HFF-Myc (cell line): ENCODE measurements at regions not wholly inside any gene's neighbourhood (a gene's known extent, or its start where the extent isn't known, plus 50 kb on each side); places are given as distances from the start of the nearest gene placed in this dataset.

ENCODE experiments used
- DNase-seq: peaks from one replicate; pipeline ENCODE4 v3.0.0-alpha.2; 2011; ENCODE audit warnings: low read depth; ENCODE audit errors: extremely low read depth
- H3K4me3 ChIP-seq: replicated peaks from 2 replicates; pipeline ENCODE4 v1.5.1; 2011; ENCODE audit warnings: low read depth, mild to moderate bottlenecking, control low read depth, low read length
- CTCF ChIP-seq: IDR thresholded peaks from 2 replicates; pipeline ENCODE4 v1.5.1; 2012; ENCODE audit warnings: mild to moderate bottlenecking, low read depth, low read length, control low read depth; ENCODE audit errors: missing control alignments

GRCh38 chr4:165600959-165601683, 222.3 kb downstream of the CPE start:
- TF ChIP-seq CTCF = no peak
- no peak for DNase-seq
- H3K4me3 ChIP-seq = no peak overlapping the region

DNA sequence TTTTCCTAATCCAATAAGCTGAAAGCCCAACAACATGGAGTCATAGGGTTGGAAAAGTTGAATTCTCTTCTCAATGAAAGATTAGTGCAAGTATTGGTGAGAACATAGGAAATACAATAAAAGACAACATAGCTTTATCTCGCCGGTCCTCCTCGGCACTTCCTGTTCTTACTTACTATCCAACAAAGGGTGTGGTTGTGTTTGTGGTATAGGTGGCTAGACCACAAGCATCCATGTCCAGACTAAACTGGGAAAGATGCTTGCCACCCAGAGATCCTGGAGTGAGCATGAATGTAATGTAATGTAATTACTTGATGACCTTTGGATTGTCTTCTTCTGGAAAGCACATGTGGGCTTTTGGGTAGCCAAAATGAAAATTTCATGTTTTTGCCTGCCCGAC, 223.8 kb downstream of the CPE start:
- H3K4me3 ChIP-seq = no peak overlapping the region
- TF ChIP-seq CTCF = no peak
- DNase-seq = no peak

DNA sequence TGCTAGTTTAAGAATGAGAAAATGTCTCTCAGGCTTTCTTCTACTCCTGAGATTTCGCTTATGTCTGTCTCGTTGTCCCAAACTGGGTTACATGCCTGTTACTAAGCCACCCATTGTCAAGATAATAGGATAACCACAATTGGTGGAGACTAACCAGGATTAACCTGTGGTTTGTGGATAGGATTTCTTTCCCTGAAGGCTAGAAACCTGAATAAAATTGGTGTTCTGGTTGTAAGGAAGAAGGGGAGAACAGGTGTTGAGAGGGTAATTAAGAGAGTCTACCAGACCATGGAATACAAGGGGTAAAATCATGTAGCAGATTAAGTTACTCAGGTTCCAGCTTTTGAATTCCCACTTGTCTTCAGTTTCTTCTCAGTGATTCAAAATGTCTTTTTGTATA, 225.4 kb downstream of the CPE start:
- no peak for TF ChIP-seq CTCF
- H3K4me3 ChIP-seq = no peak overlapping the region
- no peak for DNase-seq

DNA sequence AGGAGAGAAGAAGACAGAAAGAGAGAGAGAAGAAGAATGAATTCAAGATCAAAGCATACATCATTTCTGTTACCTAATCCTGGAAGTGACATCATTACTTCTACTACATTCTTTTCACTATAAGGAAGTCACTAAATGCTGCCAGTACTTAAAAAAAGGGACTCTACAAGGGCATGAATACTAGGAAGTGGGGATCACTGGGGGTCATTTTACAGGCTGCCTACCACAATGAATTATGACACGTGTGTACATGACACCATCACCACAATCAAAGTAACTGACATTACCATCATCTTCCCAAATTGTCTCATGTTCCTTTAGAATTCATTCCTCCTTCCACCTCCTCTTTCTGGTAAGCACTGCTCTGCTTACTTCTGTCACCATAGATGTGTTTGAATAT, 227.0 kb downstream of the CPE start:
- no peak for DNase-seq
- no peak overlapping the region for H3K4me3 ChIP-seq
- TF ChIP-seq CTCF = no peak

DNA sequence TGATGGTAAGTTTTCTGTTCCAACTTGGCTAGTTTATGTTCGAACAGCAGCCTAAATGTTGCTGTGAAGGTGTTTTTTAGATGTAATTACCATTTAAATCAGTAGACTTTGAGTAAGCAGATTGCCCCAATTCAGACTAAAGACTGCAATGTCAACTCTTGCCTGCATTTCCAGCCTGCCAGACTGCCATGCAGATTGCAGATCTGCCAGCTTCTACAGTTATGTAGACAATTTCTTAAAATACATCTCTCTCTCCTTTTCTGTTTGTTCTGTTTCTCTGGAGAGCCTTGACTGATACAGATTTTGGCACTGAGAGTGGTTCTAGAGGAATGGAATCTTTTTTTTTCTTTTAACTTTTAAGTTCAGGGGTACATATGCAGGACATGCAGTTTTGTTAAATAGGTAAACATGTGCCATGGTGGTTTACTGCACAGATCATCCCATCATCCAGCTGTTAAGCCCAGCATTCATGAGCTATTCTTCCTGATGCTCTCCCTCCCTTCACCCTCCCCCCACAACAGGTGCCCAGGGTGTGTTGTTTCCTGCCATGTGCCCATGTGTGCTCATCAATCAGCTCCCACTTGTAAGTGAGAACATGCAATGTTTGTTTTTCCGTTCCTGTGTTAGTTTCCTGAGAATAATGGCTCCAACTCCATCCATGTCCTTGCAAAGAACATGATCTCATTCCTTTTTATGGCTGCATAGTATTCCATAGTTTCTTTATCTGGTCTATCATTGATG, 227.8 kb downstream of the CPE start:
- H3K4me3 ChIP-seq = no peak overlapping the region
- DNase-seq = no peak
- TF ChIP-seq CTCF = no peak

- DNase-seq = no peak
- no peak overlapping the region for H3K4me3 ChIP-seq
- no peak for TF ChIP-seq CTCF
Observed at GRCh38 chr4:165609653-165610052, 230.8 kb downstream of the CPE start.
